Lung (tissue), 11 donors: ENCODE measurements at regions not wholly inside any gene's neighbourhood (a gene's known extent, or its start where the extent isn't known, plus 50 kb on each side); places are given as distances from the start of the nearest gene placed in this dataset.
A peak's percentile ranks its signal among the peaks of the same experiment; 100 is the strongest.

Source experiments
- ATAC-seq: fragments of 200-7000 bp; cut with Tn5 transposase; one replicate; pipeline ENCODE4 v1.9.1; 2020; ENCODE audit warnings: moderate number of reproducible peaks; ENCODE audit not compliant: insufficient read depth, low FRiP score
- DNase-seq, 3 donors: peaks; one replicate each; pipeline ENCODE4 v3.0.0-alpha.2; 2013 to 2017
- H3K27ac ChIP-seq, 2 donors: one replicate each; pipeline ENCODE4 v1.5.1; 2013; ENCODE audit warnings: mild to moderate bottlenecking in 2 of 2, moderate library complexity in 2 of 2, control low read depth in 1 of 2, inconsistent platforms in 1 of 2, low read depth in 1 of 2, low read length in 1 of 2
- H3K27me3 ChIP-seq, 3 donors: one replicate each; pipeline ENCODE4 v1.5.1; 2013; ENCODE audit warnings: low read length in 2 of 3; ENCODE audit not compliant: control insufficient read depth in 3 of 3, insufficient read depth in 3 of 3
- H3K36me3 ChIP-seq, 4 donors: one replicate each; pipeline ENCODE4 v1.5.1; 2013; ENCODE audit warnings: low read length in 4 of 4, mild to moderate bottlenecking in 1 of 4, moderate library complexity in 1 of 4; ENCODE audit not compliant: control insufficient read depth in 4 of 4, insufficient read depth in 4 of 4
- H3K4me1 ChIP-seq, 5 donors: one replicate each; pipeline ENCODE4 v1.5.1; 2013; ENCODE audit warnings: low read length in 5 of 5, mild to moderate bottlenecking in 2 of 5, moderate library complexity in 1 of 5; ENCODE audit not compliant: control insufficient read depth in 5 of 5, insufficient read depth in 5 of 5
- H3K4me3 ChIP-seq: one replicate; pipeline ENCODE4 v1.5.1; 2013; ENCODE audit warnings: mild to moderate bottlenecking, control low read depth, moderate library complexity
- H3K9ac ChIP-seq, 2 donors: one replicate each; pipeline ENCODE4 v1.5.1; 2013; ENCODE audit warnings: low read length in 2 of 2, control low read depth in 1 of 2; ENCODE audit not compliant: insufficient read depth in 1 of 2
- H3K9me3 ChIP-seq, 4 donors: one replicate each; pipeline ENCODE4 v1.5.1; 2013; ENCODE audit warnings: low read length in 3 of 4, mild to moderate bottlenecking in 1 of 4, moderate library complexity in 1 of 4; ENCODE audit not compliant: control insufficient read depth in 4 of 4, insufficient read depth in 3 of 4
- WGBS, 2 donors: extraction: QIAGEN DNeasy Blood & Tissue Kit; methylation state at CpG; one replicate each; pipeline ENCODE4 v1.1.7; 2013; 5-methylcytosine and 5-hydroxymethylcytosine counted together
- TF ChIP-seq, protein P1 (sequence below): IDR thresholded peaks from 2 replicates; pipeline ENCODE4 v1.5.1; 2012; ENCODE audit warnings: mild to moderate bottlenecking; ENCODE audit errors: control extremely low read depth, extremely low read depth
- donor health status: control.
- donor health status: control.
- donor health status: Bipolar disorder and iron deficiency.
- donor health status: healthy.
- donor health status: DM: yes; HTN: yes; CAD: no.

DNA sequence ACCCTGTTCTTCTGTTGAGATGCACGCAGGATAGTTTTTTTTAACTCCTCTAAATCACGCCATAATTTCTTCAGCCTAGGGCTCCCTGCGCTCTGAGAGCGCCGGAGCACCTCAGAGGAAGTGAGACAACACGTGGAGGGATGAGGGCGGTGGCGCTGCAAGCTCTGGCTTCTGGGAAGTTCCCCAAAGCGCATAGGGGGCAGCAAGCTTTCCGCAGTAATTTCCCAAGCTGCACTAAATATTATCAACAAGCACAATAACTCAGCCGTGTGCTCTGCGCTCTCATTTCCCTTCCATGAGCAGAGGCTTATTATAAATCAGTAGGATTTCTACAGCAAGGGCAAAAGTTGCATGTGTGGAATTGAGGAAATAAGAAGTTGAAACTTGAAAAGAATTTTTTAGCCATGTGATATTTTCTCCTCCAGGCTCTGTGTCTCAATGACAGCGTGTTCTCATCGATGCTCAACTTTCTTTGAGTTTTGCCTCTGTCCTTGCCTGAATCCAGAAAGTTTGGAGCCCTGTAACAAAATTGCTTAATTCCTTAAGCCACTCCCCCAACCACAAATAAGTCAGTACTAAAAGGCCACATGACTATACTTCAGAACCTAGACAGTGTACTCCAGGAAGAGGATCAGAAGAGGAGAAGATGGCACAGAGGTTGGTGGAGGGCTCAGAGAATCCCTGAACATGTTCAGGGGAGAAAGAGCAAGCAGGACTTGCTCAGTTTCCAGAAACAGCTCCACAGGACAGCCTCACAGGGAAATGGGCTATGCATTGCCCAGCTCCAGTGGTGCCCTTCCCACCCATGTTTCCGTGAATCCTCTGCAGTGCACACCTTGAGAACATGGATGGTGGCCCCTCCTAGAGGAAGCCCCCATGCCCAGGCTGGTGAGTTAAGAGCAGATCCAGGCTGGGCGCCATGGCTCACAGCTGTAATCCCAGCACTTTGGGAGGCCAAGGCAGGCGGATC is 221.5 kb upstream of the GHITM start:
- H3K9me3 ChIP-seq = peaks cover 0 to 2% (median 0%) of the 10 kb centered on the region in 4 donors
- TF ChIP-seq, protein P1, sequence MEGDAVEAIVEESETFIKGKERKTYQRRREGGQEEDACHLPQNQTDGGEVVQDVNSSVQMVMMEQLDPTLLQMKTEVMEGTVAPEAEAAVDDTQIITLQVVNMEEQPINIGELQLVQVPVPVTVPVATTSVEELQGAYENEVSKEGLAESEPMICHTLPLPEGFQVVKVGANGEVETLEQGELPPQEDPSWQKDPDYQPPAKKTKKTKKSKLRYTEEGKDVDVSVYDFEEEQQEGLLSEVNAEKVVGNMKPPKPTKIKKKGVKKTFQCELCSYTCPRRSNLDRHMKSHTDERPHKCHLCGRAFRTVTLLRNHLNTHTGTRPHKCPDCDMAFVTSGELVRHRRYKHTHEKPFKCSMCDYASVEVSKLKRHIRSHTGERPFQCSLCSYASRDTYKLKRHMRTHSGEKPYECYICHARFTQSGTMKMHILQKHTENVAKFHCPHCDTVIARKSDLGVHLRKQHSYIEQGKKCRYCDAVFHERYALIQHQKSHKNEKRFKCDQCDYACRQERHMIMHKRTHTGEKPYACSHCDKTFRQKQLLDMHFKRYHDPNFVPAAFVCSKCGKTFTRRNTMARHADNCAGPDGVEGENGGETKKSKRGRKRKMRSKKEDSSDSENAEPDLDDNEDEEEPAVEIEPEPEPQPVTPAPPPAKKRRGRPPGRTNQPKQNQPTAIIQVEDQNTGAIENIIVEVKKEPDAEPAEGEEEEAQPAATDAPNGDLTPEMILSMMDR = no peak
- DNase-seq = peak; percentile 25 to 68 (median 46)
- WGBS, 2 donors = 37 to 58% methylated on average over 17 of the region's 17 CpGs
- no peak overlapping the region for H3K4me3 ChIP-seq
- no peak overlapping the region for H3K27ac ChIP-seq
- no peaks in the 10 kb centered on the region for H3K36me3 ChIP-seq
- no peaks in the 10 kb centered on the region for H3K27me3 ChIP-seq
- H3K4me1 ChIP-seq = no peaks in the 10 kb centered on the region
- ATAC-seq = no peak
- no peak overlapping the region for H3K9ac ChIP-seq

DNA sequence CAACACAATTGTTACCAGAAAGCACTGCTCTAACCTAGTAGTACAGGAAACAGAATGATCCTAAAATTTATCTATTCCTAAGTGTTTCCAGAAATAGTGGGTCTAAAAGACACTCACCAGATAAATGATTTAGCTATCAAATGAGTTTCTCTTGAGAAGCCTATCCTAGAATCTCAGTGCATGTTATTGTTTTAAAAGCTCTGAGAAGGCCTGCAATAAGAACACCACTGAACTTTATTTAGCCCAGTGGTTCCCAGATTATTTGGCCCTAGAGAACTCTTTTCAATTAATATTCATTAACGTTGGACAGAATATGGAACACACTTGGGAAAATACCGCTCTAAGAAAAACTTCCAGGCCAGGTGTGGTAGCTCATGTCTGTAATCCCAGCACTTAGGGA is 220.1 kb upstream of the GHITM start:
- DNase-seq = no peak
- TF ChIP-seq, protein P1 = no peak
- Histone ChIP-seq H3K27ac (no peak overlapping the region), H3K9me3 (peaks cover 0 to 2% (median 0%) of the 10 kb centered on the region in 4 donors), H3K4me1 (no peaks in the 10 kb centered on the region), H3K27me3 (peaks cover 0 to 2% (median 0%) of the 10 kb centered on the region in 3 donors), H3K36me3 (no peaks in the 10 kb centered on the region), H3K4me3 (no peak overlapping the region), H3K9ac (no peak overlapping the region)
- 91 to 95% methylated on average over 2 of the region's 2 CpGs for WGBS, 2 donors
- ATAC-seq = no peak

DNA sequence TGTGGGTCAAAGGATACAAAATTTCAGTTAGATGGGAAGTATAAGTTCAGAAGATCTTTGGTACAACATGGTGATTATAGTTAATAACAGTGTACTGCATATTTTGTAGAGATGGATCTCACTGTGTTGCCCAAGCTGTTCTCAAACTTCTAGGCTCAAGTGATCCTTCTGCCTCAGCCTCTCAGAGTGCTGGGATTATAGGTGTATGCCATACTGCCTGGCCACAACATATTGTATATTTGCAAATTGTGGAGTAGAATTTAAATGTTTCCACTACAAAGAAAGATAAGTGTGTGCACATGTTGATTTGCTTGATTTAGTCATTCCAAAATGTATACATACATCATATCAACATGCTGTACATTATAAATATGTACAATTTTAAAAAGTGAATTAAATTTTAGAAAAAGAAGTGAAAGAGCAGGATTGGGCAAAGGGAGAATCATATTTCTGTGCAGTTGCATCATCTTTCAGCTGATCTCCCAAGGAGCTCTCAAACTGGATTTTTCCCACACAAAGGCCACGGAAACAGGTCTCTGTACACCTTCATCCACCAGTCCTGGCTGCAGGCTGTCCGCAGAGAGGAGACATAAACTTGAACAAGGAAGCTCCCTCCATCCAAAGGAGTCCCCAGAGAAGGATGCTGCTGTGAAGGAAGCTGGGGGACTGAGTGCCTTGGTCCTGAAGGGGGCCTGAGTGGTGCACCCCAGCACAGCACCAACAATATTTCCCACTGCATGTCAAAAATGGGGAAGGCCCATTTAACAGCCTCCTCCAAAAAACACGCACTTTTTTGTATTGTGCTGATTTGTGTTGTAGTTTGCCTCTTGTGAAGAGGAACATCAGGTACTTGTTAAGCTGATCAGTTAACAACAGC is 217.1 kb upstream of the GHITM start:
- WGBS, 2 donors = 83 to 86% methylated on average over 3 of the region's 3 CpGs
- Histone ChIP-seq H3K27ac (no peak overlapping the region), H3K9ac (no peak overlapping the region), H3K9me3 (peaks cover 0 to 2% (median 0%) of the 10 kb centered on the region in 4 donors), H3K27me3 (peaks cover 0 to 2% (median 0%) of the 10 kb centered on the region in 3 donors), H3K4me1 (no peaks in the 10 kb centered on the region), H3K4me3 (no peak overlapping the region), H3K36me3 (no peaks in the 10 kb centered on the region)
- no peak for DNase-seq
- ATAC-seq = no peak
- TF ChIP-seq, protein P1 = no peak
